SKM-1 treated with dmso at 0.1 percent for 144 hours (cell line): ENCODE measurements at regions not wholly inside any gene's neighbourhood (a gene's known extent, or its start where the extent isn't known, plus 50 kb on each side); places are given as distances from the start of the nearest gene placed in this dataset.

ENCODE experiments used
- DNase-seq: peaks from one replicate; lab custom pipeline; 2025; ENCODE audit not compliant: unreplicated experiment; lab: John Stamatoyannopoulos, UW

DNA sequence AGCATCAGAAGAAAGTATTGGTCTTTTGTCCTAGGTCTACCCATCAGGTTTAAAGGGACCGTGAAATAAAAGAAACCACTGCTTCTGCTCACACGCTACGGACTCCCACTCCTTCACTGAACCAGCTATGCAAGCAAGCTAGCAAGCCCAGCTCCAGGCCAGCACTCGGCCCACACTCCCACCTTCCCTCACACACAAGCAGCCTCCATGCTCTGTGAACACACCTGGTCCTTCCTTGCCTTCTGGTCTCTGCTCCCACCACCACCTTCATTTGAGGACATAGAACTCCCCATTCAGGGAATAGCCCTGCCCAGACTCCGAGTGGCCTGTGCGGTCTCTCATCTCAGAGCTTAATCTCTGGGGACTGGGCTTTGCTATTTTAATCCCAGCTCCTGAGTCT lies 436.4 kb upstream of the CDH4 start:
- DNase-seq: no peak

DNA sequence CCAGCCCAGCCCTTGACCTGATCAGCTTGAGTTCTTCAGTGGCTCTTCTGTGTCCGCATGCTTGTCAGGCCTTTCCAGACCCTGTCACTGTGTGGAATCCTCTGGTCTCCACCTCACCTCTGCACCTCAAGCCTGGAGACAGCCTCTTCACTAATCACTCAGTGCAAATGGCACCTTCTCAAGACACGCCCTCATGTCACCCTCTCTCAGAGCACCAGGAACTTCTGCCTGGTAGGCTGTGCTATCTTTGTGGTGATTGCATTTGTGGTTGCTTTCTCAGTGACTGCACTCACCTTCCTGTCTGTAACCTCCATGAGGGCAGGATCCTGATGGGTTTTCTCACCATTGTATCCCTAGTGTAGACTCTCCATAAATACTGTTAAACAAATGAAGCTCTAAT lies 435.2 kb upstream of the CDH4 start:
- no peak for DNase-seq

DNA sequence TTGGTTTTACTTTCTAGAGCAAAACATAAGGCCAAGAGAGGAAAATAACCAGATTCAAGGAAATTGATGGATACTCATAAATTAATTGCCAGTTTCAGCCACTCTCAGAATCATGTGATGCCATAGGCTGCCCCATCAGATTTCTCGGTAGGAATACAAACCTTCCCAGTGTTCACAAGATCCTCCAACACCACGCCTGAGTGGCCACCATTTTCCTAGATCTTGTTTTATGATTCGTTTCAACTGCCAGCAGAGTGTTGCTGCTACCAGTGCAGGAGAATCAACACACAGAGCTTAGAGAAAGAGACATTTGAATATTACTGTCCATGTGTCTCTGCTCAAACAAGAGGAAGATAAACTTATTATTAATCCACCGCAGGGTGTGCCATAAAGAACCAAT lies 434.2 kb upstream of the CDH4 start:
- DNase-seq: no peak

DNA sequence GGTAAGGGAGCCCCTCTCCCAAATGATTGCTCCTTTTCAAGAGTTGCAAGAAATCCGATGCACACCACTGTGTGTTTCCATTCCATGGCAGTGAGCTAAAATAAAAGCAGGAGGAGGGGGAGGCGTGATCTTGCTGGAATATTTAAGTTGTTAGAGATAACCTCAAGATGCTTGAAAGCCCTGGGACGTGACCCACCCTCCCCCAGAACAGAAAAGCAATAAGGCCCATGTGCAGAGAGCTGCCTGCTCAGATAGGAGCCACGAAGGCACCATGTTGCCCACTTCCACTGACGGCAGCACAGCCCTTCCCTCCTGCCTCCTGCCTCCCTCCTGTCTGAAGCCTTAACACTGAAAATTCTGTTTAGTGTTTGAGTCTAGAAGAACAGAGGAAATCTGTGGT lies 432.6 kb upstream of the CDH4 start:
- DNase-seq: no peak

DNA sequence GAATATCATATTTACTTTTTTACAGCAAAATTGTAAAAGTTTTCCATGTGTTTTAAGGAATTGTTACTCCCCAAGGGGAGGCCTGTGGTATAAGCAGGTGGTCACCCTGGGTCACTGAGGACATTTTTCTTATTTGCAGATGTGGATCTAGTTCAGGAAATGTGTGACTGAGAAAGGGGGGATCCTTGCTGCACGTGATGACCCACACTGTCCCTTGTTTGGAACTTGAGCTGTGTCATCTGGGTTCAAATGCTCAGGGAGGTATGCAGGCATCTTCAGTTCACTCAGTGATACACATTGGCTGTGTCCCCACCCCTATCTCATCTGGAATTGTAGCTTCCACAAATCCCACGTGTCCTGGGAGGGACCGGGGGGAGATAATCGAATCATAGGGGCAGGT lies 431.9 kb upstream of the CDH4 start:
- DNase-seq: no peak

DNA sequence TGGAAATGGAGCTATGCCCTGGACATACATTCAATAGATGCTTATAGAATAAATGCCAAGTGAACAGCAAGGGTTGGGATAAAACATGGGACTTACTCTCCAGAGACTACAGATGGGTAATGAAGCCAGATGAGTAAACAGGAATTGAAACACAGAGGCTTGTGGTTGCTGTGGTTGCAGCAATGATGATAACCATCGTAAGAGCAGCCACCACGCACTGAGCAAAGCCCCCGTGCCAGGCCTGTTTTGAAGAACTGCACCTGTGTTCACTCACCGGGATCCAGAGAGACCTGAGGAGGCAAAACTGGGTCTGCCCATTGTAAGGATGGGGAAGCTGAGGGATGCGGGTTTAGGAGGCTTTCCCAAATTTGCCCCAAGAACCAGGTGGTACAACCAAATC lies 431.1 kb upstream of the CDH4 start:
- DNase-seq: no peak

DNA sequence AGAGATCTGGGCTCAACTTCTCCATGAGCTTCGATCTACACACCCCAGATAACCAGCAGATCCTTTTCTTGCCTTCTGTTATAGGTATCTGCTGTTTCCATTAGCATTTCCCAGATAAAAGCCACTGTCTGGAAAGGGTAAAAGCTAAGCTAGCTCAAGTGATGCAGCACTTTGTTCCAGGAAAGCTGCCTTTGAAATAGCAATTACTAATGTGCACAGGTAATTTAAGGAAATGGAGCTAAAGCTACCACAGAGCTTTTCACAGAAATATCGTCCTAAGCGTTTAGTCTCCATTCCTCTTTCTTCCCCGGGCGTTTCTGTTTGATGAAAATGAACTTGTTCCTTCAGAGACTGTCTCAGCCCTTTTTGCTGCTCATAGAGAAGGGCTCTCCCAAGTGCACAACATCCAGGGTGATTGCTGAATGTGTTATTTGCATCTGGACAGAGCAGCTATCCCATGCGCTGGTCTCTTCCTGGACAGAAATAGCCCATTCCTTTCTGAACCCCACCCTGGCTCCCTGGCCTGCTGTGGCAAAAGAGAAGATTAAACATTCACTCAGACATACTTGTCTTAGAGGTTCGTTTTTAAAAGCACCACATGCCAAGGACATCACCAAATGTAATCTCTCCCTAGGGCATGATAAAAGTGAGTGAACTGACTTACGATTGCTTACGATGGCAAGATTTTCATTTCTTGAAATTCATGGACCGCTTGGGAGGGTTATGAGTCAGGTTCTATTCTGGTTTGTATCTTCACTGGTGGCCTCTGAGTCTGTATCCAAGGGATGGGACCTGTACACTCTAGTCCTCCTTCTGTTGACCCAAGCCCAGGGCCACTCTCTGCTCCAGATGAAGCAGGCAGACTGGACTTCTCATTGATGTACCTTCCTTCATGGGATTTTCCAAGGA lies 429.1 kb upstream of the CDH4 start:
- no peak for DNase-seq

DNA sequence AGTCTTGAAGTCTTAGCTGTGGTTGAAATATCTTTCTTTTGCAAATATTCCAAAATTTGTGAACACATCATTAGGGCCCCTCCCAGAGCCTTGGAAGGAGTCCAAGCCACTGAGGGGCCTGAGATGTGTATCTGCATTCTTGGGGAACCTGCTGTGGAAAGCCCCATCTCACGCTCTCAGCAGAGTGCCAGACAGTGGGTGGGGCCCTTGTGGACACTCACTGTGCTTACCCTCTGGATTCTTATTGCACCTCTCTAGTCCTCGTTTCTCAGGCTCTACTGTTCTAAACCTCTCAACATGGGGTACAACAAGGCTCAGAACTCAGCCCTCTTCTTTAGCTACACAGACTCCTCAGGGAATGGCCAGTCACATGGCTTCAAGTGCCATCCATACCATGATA lies 416.2 kb upstream of the CDH4 start:
- DNase-seq: no peak

DNA sequence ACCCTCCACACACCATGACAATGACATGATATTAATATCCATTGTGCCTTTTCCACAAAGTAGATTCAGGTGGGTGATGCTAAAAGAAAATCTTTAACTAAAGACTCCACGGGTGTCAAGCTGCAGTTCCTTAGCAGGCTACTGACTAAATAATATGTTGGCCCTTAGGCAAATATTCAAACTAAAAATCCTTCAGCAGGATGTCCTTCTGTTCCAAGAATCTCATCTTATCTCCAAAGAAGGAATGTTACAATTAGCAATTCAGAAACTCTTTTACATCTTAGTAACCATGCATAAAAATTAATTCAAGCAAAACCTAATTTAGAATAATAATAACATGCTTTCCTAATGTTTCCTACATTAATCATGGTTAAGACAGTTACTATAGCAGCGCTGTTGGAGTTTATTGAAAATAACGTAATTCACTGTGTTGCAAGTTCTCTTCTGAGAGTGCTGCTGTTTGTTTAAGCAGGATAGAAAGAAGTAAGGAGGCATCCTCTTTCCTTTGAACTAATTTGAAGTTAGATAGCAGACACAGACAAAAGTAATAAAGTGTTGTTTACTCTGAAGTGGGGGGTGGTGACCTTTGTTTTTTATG lies 414.8 kb upstream of the CDH4 start:
- DNase-seq: no peak

DNA sequence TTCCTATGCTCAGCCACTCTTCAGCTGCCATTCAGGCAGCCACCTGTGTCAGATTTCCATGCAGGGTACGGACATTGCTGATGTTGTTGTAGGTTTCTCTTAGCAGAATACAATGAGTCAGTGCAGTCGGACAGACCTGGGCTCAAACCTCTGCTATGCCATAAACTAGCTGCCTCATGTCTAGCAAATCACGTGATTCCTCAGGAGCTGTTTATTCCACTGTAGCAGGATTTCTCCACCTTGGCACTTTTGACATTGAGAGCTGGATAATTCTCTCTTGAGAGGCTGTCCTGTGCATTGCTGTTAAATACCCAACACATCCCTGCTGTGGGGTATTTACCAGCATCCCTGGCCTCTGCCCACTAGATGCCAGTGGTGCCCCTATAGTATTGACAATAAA lies 413.8 kb upstream of the CDH4 start:
- DNase-seq: no peak

DNA sequence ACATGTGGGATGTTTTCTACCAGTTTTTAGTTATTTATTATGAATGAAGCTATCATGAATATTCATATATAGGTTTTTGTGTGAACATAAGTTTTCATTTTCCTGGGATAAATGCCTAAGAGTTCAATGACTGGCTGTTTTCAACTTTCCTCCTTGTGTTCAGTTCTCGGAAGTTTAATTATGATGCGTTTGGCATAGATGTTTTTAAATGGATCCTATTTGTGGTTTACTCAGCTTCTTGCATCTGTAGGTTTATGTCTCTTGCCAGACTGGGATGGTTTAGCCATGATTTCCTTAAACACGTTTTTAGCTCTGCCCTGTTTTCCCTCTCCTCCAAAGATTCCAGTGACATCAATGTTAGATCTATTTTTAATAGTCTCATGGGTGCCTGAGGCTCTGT lies 411.1 kb upstream of the CDH4 start:
- DNase-seq: no peak

DNA sequence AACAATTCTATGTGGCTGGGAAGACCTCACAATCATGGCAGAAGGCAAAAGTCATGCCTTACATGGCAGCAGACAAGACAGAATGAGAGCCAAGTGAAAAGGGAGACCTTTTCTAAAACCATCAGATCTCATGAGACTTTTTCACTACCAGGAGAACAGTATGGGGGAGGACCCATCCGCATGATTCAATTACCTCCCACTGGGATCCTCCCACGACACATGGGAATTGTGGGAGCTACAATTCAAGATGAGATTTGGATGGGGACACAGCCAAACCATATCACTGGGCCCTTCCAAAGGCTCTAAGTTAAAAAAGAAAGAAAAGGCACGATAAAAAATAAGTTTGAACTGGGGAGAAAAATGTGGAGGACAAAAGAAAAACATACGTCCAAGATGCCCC lies 406.9 kb upstream of the CDH4 start:
- no peak for DNase-seq

DNA sequence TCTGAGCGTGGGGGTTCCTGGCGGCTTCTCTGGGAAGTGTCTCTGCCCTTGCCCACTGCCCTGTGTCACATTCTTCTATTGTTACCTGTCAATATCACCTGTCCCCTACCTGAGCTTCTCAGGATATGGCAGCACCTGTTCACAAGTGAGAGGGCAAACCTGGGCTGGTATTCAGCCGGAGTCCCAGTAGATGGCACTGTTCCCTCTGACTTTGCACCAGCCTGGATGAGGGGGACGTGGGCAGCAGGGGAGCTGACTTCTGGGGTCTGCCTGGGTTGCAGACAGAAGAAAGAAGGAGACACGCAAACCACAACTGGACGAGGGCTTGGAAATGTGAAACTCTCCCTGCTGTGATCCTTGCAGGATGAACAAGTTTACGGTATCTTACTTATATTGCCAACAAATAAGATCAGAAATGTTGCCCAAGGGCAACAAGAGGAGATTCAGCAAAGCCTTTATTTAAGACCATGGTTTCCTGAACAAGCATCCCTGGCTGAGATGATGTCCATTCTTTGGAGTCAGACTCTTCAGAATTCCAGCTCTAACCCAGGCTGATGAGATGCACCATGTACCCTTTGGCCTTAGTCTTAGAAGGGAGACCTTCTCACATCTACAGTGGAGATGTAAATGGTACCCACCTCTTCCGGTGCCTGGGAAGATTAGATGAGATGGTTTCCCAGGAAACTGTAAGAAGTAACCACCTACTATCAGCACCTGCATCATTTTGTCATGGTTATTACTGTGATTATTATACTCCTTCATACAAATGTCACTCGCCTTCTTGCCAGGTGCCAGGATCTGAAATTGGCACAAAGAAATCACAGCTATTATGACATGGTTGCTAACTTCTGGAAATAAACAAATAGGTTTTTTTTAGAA lies 400.0 kb upstream of the CDH4 start:
- no peak for DNase-seq

DNA sequence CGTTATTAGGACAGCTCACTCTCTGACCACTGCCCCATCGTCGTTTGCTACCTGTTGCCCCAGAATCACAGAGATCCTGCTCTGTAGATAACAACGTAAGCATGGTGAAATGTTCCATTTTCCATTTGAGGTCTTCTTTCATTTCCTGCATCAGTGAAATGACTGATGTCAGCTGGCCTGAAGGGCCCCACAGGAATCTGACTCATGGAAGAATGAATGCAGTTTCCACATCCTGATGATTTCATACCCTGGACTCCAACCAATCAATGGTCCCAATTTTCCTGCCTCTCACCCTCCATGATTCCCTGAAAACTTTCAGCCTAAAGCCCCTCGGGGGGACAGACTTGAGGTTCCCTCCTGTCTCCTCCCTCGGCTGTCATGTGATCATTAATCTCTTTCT lies 394.4 kb upstream of the CDH4 start:
- DNase-seq: no peak

DNA sequence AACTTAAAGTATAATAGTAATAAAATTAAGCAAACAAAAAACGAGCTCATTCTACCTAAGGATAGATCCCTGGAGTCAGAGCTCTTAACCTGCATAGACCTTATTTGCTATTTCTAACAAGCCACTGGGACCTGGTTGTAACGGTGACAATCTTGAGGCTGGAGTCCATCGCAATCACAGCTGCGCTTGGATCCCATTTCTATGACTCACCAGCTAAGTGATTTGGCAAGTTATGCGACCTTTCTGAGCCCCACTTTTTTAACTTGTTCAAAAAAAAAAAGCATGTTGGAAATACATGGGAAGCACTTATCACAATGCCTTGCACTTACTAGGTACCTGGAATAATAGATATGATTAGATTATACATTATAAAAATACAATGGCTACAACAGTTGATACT lies 389.5 kb upstream of the CDH4 start:
- DNase-seq: no peak

DNA sequence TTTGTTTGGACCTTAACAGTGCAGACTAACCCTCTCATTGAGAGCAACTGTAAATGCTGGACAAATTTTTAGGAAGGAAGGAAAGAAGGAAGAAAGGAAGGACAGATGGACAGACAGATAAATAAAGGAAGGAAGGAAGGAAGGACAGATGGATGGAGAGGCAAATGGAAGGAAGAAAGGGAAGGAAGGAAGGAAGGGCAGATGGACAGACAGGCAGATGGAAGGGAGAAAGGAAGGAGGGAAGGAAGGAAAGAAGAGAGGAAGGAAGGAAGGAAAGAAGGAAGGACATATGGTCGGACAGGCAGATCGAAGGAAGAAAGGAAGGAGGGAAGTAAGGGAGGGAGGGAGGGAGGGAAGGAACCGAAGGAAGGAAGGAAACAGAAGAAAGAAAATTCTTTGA lies 388.5 kb upstream of the CDH4 start:
- no peak for DNase-seq

DNA sequence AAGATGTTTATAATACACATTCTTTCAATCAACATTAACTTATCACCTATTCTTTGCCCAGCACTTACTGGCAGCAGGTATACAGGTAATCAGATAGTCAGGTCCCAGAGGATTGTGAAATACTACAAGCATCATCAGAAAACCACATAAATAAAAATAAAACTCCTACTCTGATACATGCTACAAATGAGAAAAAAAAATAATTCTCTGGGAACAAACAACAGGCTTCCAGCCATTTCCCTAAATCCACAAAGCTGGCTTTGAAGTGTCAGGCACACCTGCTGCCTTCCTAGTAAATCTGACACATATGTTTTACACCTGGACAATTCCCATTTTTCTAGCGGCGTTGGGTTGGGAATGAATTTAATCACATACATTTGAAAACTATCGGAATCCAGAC lies 384.5 kb upstream of the CDH4 start:
- no peak for DNase-seq

DNA sequence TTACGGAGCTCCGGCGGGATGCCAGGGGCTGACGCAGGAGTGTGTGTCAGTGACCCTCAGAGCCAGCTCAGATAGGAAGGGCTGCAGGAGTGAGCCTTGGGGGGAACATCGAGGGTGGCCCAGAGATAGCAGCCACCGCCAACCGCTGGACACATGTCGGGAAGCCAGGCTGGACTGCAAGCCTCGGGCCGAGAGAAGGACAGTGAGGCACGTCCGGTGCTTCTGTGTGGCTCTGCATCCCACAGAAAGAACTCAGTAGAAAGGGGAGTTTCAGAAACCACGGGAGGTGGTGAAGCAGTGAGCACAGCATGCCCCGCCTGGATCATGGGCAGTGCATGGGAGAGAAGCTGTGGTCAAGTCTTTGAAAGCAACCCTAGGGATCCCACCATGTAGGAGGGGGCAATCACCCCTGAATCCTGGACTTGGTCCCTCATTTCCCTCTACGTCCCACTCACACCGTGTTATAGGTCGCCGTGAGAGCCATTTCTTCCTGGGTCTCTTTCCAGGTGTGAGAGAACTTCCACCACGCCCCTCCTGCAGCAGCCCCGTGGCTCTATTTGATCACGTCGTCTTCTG lies 383.7 kb upstream of the CDH4 start:
- no peak for DNase-seq

DNA sequence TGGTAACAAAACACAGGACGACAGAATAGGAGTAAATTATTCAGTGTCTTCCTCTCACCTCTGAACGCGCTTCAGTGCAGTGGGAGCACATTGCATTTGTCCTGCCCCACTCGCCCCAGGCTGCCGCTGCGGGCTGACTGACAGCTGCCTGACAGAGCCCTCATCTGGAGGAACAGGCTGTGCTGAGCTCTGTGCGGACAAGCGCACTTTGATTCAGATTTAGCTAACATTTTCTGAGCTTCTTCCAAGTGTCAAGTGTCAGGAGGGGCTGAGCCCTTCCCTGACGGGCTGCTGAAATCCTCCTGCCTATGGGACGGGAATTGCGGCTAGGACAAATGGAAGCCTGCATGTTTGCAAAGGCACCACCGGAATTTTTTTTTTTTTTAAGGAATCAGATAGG lies 383.0 kb upstream of the CDH4 start:
- no peak for DNase-seq

DNA sequence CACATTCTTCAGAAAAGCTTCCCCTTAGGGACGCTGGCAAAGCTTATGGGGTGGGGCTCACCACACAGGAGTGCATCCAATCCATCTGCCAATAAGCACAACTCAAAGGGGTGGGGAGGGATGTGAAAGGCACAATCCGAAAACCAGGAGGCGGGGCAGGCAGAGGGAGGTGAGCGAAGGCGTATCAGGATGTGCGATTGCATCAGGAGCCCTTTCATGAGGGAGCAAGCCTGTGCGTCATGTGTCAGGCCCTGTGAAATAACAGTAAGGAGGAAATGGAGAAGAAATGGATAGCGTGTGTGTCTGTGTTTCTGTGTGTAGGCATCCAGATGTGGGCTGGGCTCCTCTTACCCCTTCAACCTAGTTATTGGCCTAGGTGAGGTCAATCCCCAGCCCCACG lies 382.4 kb upstream of the CDH4 start:
- no peak for DNase-seq

DNA sequence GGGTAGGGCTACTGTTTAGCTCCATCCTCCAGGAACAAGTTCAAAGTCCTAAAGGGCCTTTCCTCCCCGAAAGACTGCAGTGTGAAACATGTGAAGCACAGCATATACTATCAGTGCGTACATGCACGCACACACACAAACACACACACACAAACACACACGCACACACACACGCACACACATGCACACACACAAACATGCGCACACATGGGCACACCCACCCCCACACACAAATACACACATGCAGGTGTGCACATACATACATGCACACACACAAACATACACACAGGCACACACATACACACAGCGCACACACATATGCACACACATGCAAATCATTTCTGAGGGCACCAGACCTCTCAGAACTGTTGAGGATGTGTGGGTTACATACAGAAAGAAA lies 382.0 kb upstream of the CDH4 start:
- no peak for DNase-seq

DNA sequence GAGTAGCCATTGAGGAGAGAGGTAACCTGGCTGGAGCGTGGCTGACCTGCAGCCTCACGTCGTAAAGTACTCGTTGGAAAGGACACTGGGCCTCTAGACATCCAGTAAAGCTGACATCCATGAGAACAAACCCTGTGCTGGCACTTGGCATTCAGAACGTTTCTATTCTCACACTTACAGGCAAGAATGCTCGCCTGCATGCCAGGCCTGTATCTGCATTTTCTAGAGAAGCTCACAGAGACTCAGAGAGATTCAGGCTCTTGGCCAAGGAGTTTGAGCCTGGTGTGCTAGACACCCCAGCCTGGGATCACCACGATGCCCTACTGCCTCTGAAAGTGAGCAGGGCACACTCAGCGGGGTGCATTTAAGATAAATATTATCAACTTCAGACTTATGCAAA lies 379.8 kb upstream of the CDH4 start:
- DNase-seq: no peak
